ENCODE measurements at regions not wholly inside any gene's neighbourhood (a gene's known extent, or its start where the extent isn't known, plus 50 kb on each side); places are given as distances from the start of the nearest gene placed in this dataset.
"Not testable (repeated sequence)": the region's sequence is repeated elsewhere in the genome, so short reads cannot be mapped to it uniquely, and the experiment has no call there.

DNA sequence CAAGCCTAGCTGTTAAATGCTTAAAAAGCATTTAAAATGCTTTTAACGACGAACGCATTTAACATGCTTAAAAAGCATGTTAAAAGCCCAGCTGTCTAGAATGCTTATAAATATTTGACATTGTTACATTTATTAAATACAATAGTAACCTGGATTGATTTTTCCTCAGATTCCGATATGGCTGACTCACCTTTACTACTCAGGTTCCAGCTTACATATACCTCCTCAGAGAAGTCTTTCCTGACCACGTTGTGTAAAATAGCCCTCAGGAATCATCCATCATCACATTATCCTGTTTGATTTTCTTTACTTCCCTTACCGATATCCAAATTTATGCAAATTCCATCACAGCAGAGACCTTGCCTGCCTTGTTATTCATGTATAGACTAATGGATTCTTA is 51.4 kb downstream of the SLC41A2 start:
- DNase-seq: no peak

DNA sequence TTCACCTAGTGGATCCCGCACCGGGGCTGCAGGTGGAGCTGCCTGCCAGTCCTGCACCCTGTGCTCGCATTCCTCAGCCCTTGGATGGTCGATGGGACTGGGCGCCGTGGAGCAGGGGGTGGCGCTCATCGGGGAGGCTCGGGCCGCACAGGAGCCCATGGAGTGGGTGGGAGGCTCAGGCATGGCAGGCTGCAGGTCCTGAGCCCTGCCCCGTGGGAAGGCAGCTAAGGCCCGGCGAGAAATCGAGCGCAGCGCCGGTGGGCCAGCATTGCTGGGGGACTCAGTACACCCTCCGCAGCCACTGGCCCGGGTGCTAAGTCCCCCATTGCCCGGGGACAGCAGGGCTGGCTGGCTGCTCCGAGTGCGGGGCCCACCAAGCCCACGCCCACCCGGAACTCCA is 52.6 kb downstream of the SLC41A2 start:
- DNase-seq: not testable (repeated sequence)

- DNase-seq: no peak
These were observed 54.3 kb downstream of the SLC41A2 start for GRCh38 chr12:104903648-104904423.

- DNase-seq: no peak
These were observed 56.0 kb downstream of the SLC41A2 start for GRCh38 chr12:104902125-104902524.

- DNase-seq: no peak
These were observed 61.4 kb downstream of the SLC41A2 start for GRCh38 chr12:104896710-104897109.

DNA sequence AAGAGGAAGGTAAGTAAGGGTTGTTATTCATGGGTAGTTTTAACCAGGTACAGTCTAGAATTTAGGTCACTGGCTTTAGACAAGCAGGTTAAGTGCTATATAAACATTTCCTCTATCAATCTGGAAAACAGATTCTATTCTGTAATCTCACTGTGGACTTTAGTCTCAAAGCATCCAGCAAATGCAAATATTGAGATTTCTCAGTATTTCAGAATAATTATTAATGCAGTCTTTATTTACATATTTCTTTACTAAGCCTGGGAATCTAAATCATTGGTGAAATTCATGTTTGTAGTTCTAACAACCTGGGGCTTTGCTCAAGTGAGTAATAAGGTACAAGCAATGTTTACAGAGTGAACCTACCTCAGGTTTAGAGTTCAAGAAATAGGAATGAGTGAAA is 61.9 kb downstream of the SLC41A2 start:
- no peak for DNase-seq

DNA sequence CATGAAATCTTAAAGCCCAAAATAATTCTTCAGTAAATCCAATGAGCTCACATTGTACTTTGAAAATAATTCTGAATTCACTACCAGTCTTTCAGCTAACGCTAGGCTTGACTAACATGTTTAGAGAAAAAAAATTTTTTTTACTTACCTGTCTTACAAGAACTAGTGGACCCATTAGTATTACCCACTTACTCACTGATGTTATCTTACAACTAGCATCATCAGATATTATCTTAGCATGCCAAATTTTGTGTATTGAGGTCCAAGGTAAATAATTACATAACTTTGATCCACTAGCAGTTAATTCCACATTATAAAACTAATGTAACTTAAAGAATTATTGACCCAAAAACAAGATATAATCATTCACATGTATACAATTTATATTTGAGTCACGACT is 62.7 kb downstream of the SLC41A2 start:
- no peak for DNase-seq

DNA sequence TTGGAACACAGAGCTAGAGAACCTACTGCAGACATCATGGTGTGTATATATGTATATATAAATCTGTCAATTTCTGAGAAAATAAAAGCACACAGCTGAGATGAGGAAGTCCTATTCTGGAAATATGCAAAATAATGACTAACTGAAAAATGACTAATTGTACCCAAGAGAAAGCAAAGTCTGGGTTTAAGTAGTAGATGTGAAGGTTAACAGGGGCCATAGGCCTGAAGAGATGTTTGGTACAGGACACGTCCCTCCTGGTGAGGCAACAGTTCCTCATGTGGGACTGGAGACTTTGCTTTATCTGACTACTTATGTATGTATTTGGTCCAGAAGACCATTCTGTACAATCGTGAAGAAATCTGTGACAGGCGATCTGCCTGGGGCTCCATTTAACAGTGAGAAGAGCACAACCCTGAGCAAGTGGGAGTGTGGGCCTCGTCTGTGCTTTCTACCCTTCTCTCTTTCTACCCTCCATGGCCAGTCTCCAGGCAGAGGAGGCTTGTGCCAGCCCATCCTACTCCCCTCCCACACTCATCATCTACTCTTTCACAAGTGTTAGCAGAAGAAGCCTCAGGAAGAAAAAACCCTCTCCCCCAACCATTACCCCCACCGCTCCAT is 67.5 kb downstream of the SLC41A2 start:
- DNase-seq: peak; percentile 10

DNA sequence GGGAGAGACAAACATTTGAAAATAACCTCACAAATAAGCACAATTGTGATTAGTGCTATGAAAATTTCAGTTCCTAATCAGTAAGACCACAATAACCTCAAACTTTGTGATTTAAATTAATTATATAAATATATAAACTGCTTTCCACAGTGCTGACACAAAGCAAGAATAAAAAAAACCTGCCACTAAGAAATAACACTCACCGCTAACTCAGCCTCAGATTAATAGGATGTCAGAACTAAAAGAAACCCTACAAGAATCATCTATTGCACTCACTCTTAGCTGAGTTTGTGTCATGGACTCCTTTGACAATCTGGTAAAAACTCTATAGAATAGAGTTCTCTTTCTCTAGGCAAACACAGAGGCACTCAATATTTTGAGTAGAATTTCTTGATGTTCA is 68.4 kb downstream of the SLC41A2 start:
- no peak for DNase-seq

GRCh38 chr12:104888892-104889291 is 69.2 kb downstream of the SLC41A2 start:
- no peak for DNase-seq

DNA sequence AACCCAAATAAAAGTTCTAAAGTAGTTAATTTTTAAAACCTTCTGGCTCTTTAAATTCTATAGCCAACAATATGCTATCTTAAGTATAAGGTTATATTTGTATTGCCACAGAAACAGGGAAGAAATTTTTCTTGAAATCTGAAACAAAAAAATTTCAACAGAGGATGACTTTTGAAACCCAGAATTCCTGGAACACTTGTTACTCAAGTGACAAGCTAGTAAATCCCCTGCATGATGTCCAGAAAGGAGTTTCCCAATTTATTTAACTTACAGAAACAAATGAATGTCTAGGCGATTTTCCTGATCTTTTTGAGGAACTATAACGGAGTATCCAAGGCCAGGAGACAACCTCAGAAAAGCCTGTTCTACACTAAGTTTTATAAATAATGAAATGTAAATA is 69.6 kb downstream of the SLC41A2 start:
- no peak for DNase-seq

- DNase-seq: no peak
These were observed 70.6 kb downstream of the SLC41A2 start for GRCh38 chr12:104887452-104887851.

DNA sequence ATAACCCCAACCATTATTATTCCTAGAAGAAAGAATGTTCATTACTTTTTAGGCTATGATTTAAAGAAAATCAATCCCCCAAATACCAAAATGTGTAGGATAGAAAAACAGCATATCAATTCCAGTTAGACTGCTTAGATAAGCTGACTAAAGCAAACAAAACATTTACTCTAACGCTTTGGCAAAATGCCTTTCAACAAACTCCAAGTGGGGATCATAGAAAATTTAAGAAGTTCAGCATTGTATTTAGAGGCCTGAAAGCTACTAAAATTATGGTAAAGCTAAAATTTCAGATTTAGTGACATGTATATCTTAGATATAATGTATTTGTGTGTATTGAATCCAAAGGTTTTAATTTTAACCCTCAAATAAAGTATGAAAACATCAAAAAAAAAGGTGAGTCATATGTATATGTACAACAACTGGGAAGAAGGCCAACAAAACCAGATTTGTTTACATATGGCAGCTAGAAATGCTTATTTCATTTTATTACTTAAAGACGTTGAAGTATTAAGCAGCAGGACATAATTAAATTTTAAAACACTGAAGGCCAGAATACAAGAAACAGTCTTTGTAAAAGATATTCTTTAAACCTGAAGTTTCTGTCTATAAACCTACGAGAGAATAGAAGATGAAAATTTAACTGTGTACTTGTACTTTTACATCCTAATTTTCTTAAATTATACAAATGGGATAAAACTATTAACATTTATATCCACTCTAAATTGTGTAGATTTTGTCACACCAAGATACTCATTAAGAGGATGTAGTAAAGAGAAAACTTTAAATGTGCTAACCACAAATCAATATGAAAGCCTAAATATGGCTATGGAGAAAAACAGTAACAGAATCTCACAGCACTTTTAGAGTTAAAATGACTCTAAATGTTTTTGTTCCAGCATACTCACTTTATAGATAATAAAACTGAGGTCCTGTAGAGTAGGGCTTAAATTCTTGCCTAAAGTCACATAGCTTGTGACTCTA is 71.4 kb downstream of the SLC41A2 start:
- no peak for DNase-seq

- DNase-seq: not testable (repeated sequence)
These were observed 79.2 kb downstream of the SLC41A2 start for GRCh38 chr12:104878858-104879257.

DNA sequence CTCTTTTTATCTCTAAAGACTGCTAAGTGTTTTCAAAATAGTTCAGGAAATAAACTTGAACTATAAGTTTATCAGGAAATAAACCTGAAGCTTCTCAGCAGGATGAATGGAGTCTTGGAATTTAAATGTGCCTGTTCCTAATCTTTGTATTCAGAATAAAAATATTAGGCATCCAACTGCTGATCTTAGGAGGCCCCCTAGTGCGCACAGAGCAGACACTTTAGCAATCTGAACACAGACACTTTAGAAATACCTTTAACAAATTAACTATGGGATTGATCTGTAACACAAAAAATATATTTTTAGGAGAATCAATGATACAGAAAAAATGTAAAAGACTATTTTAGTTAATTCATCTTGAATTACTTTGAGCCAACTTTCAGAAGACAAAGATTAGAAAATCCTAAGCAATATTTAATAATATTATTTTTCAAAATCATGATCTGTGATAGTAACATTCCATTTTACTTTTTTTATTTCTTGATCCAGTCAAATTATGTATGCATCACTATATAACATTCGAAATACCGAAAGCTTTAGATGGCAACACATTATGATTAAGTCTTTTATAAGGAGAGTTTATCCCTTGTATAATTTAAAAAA is 80.9 kb downstream of the SLC41A2 start:
- peak; percentile 32 for DNase-seq

DNA sequence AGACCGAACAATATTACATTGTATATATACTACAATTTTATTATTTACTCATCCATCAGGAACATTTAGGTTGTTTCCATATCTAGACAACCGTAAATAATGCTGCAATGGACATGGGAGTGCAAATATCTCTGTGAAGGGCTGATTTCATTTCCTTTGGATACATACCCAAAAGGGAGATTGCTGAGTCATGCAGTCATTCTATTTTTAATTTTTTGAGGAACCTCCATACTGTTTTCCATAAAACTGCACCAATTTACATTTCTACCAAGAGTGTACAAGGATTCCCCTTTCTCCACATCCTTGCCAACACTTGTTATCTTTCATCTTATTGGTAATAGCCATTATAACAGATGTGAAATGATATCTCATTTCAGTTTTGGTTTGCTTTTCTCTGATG is 84.7 kb downstream of the SLC41A2 start:
- DNase-seq: no peak

DNA sequence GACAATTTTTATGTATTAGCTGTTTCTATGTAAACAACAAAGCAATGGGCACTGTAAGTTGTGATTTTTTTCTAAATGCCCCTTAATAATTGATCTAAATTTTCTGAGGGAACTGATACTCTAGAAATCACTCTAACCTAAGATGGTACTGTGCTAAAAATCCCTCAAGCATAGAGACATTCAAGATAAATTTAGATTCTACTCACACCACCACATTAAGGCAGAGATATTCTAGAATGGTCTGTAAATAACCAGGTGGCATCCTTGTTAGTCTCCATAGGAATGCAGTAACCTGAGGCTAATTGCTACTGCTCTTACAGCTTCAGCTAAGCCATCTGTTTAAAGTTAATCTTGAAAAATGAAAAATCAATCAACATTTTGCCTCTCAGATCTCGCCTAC is 87.3 kb downstream of the SLC41A2 start:
- DNase-seq: no peak

DNA sequence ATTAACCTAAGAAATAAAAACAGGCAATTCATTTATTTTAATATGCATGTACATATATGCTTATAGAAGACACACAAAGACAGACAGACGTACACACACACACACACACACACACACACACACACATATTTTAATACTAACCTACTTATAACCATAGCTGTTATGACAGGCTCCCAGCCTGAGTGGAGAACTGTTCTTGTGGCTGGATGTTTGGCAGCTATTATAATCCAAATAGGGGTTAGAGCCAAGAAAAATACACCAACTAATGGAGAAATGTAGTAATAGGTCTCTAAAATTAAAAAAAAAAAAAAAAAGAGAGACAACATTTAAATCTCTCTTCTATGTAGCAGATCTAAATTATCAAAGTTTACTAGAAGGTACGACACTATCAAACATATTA is 91.8 kb downstream of the SLC41A2 start:
- DNase-seq: no peak

- peak; percentile 38 for DNase-seq
These were observed 93.0 kb downstream of the SLC41A2 start for GRCh38 chr12:104865080-104865479.

GRCh38 chr12:104864668-104865067 is 93.4 kb downstream of the SLC41A2 start:
- DNase-seq: no peak

DNA sequence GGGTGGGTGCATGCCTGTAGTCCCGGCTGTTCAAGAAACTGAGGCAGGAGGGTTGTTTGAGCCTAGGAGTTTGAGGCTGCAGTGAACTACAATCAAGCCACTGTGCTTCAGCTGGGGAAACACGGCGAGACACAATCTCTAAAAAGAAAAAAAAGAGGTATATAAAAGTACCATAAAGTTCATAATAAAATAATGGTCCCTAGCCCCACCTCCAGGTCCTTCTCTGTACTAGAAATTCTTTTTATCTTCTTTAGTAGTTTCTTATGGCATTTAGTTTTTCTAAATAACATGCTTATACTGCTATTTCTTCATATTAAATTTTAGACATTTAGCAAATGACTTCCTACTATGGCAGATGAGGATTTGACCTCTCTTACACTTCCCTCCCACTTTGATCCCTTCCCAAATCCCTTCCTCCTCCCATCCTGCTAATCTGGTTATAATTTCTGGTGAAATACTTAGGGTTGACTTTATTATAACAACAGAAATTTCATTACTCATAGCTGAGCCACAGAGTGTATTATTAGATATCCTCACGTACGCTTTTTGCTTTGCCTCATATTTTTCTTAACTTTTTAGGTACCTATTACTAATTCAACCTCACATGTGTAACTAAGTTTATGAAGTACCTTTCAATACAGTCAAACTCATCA is 94.7 kb downstream of the SLC41A2 start:
- DNase-seq: no peak
